ENCODE measurements at regions not wholly inside any gene's neighbourhood (a gene's known extent, or its start where the extent isn't known, plus 50 kb on each side); places are given as distances from the start of the nearest gene placed in this dataset.
A peak's percentile ranks its signal among the peaks of the same experiment; 100 is the strongest.

- no peak overlapping the region for H3K27ac ChIP-seq
- no peaks in the 10 kb centered on the region for H3K36me3 ChIP-seq
- H3K4me3 ChIP-seq = no peak overlapping the region
- DNase-seq (ENCODE audit: low read depth in 1 of 2, low spot score in 2 of 2) = no peak
- H3K4me1 ChIP-seq (replicated peaks) = no peaks in the 10 kb centered on the region
- no peaks in the 10 kb centered on the region for H3K9me3 ChIP-seq (replicated peaks)
- H3K27me3 ChIP-seq (replicated peaks) = no peaks in the 10 kb centered on the region
Observed at GRCh38 chr3:117977504-117978228, 1057.0 kb downstream of the IGSF11 start.

GRCh38 chr3:117979466-117979865 lies 1055.2 kb downstream of the IGSF11 start:
- H3K4me1 ChIP-seq (replicated peaks) = no peaks in the 10 kb centered on the region
- DNase-seq (ENCODE audit: low read depth in 1 of 2, low spot score in 2 of 2) = no peak

DNA sequence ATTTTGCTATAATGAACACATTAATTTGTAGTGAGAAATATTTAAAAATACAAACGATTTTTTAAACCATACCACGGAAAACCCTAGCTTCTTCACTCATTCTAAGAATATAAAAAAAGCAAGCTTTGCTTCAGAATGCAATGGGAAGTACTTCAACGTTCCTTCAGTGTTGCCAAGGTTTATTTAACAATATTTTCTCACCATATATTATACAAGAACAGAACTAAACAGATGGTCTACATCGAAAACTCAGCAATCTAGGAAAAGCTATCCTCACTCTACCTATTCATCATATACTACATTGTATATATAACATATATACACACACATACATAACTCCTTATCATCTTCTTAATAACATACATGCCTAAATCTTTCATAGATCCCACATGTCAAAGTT lies 1047.4 kb downstream of the IGSF11 start:
- H3K36me3 ChIP-seq = no peaks in the 10 kb centered on the region
- H3K9me3 ChIP-seq (replicated peaks) = no peaks in the 10 kb centered on the region
- H3K4me1 ChIP-seq (replicated peaks) = no peaks in the 10 kb centered on the region
- no peak overlapping the region for H3K27ac ChIP-seq
- DNase-seq (ENCODE audit: low read depth in 1 of 2, low spot score in 2 of 2) = no peak
- no peak overlapping the region for H3K4me3 ChIP-seq
- no peaks in the 10 kb centered on the region for H3K27me3 ChIP-seq (replicated peaks)

More at GRCh38 chr3:117979466-117979865, 1055.2 kb downstream of the IGSF11 start:
- Histone ChIP-seq H3K36me3 (no peaks in the 10 kb centered on the region), H3K27ac (no peak overlapping the region), H3K9me3 (replicated peaks) (no peaks in the 10 kb centered on the region), H3K4me3 (no peak overlapping the region), H3K27me3 (replicated peaks) (no peaks in the 10 kb centered on the region)

GRCh38 chr3:117989982-117990381 lies 1044.7 kb downstream of the IGSF11 start:
- no peak overlapping the region for H3K27ac ChIP-seq
- no peaks in the 10 kb centered on the region for H3K4me1 ChIP-seq (replicated peaks)
- no peak for DNase-seq (ENCODE audit: low read depth in 1 of 2, low spot score in 2 of 2)
- no peaks in the 10 kb centered on the region; the same call in 1 of the 2 replicates for H3K27me3 ChIP-seq (replicated peaks)
- no peaks in the 10 kb centered on the region for H3K9me3 ChIP-seq (replicated peaks)
- no peak overlapping the region for H3K4me3 ChIP-seq
- H3K36me3 ChIP-seq = no peaks in the 10 kb centered on the region

GRCh38 chr3:117990627-117991026 lies 1044.0 kb downstream of the IGSF11 start:
- Histone ChIP-seq H3K36me3 (no peaks in the 10 kb centered on the region), H3K27me3 (replicated peaks) (peaks cover 2% of the 10 kb centered on the region), H3K4me1 (replicated peaks) (no peaks in the 10 kb centered on the region), H3K9me3 (replicated peaks) (no peaks in the 10 kb centered on the region), H3K4me3 (no peak overlapping the region), H3K27ac (no peak overlapping the region)
- DNase-seq (ENCODE audit: low read depth in 1 of 2, low spot score in 2 of 2) = no peak

- no peak for DNase-seq (ENCODE audit: low read depth in 1 of 2, low spot score in 2 of 2)
- Histone ChIP-seq H3K4me3 (no peak overlapping the region), H3K27ac (no peak overlapping the region)
Observed at GRCh38 chr3:117995842-117996437, 1038.7 kb downstream of the IGSF11 start.

GRCh38 chr3:117997201-117998049 lies 1037.2 kb downstream of the IGSF11 start:
- peaks cover 6% of the 10 kb centered on the region for H3K4me1 ChIP-seq (replicated peaks)
- H3K27ac ChIP-seq = no peak overlapping the region
- peak; percentile 54 to 62 for DNase-seq (ENCODE audit: low read depth in 1 of 2, low spot score in 2 of 2)
- peaks cover 12% of the 10 kb centered on the region for H3K27me3 ChIP-seq (replicated peaks)
- H3K36me3 ChIP-seq = no peaks in the 10 kb centered on the region
- peak overlapping the region; percentile 11; the same call in 1 of the 2 replicates for H3K4me3 ChIP-seq
- no peaks in the 10 kb centered on the region for H3K9me3 ChIP-seq (replicated peaks)

More at GRCh38 chr3:117995842-117996437, 1038.7 kb downstream of the IGSF11 start:
- Histone ChIP-seq H3K9me3 (replicated peaks) (no peaks in the 10 kb centered on the region), H3K4me1 (replicated peaks) (peaks cover 6% of the 10 kb centered on the region), H3K36me3 (no peaks in the 10 kb centered on the region), H3K27me3 (replicated peaks) (peaks cover 12% of the 10 kb centered on the region)

DNA sequence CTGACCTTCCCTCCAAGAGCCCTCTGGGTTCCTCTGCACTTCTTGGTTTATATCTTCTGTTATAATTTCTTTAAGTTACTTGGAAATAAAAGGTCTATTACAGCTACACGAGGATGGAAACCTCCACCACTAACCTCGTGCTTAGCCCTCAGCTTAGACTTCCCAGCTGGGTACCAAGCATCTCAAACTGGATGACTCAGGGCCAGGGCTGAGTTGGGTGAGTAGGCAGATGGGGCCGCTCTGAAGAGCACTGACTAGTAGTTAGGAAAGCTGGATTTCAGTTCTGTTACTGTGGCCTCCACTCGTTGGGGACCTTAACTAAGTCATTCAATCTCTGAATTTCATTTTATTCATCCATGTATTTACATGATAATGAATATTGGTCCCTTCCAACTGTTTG lies 1036.6 kb downstream of the IGSF11 start:
- H3K36me3 ChIP-seq = no peaks in the 10 kb centered on the region
- peaks cover 6% of the 10 kb centered on the region for H3K4me1 ChIP-seq (replicated peaks)
- no peak overlapping the region for H3K4me3 ChIP-seq
- no peaks in the 10 kb centered on the region for H3K9me3 ChIP-seq (replicated peaks)
- peaks cover 12% of the 10 kb centered on the region for H3K27me3 ChIP-seq (replicated peaks)
- no peak for DNase-seq (ENCODE audit: low read depth in 1 of 2, low spot score in 2 of 2)
- no peak overlapping the region for H3K27ac ChIP-seq

- H3K27ac ChIP-seq = no peak overlapping the region
- DNase-seq (ENCODE audit: low read depth in 1 of 2, low spot score in 2 of 2) = no peak
- peaks cover 12% of the 10 kb centered on the region for H3K27me3 ChIP-seq (replicated peaks)
- H3K9me3 ChIP-seq (replicated peaks) = no peaks in the 10 kb centered on the region
- H3K4me3 ChIP-seq = no peak overlapping the region
- H3K4me1 ChIP-seq (replicated peaks) = peaks cover 6% of the 10 kb centered on the region
- no peaks in the 10 kb centered on the region for H3K36me3 ChIP-seq
Observed at GRCh38 chr3:118000219-118000618, 1034.4 kb downstream of the IGSF11 start.

DNA sequence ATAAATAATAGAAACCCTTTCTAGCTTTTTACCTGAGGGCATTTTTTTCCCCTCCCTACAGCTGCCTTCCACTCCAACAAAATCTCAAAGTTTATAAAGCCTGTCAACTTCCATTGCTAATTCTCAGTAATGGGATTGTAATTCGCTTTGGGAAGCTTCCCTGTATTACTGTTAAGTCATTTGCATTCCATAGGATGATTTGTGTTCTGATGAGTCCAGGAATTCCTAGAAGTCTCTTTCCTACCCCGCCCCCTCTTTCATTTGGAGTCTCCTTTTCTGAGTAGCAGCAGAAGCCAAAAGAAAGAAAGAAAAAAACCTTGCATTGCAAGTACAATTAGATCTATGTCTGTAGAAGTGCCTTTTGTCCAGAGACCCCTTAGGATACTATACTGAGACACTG lies 1033.3 kb downstream of the IGSF11 start:
- Histone ChIP-seq H3K4me3 (no peak overlapping the region), H3K27ac (no peak overlapping the region), H3K36me3 (no peaks in the 10 kb centered on the region), H3K9me3 (replicated peaks) (no peaks in the 10 kb centered on the region), H3K27me3 (replicated peaks) (0 out of 2 replicates have a peak, but pooled peaks cover 5% of the 10 kb centered on the region), H3K4me1 (replicated peaks) (peaks cover 6% of the 10 kb centered on the region)
- no peak for DNase-seq (ENCODE audit: low read depth in 1 of 2, low spot score in 2 of 2)

DNA sequence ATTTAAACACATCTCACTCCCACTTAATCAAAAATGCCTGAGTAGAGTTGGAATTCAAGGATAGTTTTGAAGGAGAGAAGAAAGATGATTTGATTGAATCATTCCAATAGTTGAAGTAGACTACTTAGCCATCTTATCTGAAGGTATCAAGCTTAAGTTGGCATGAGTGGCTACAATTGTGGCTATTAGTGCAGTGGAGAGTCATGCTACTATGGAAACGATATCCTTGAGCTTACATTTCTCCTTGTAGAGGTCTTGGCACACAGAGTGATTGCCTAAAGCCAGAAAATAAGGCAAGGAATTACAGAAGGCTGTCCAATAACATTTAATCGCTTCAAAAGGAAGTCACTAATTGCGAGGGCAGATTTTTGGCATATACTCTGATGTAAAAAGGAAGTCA lies 1022.7 kb downstream of the IGSF11 start:
- DNase-seq (ENCODE audit: low read depth in 1 of 2, low spot score in 2 of 2) = no peak
- H3K4me3 ChIP-seq = no peak overlapping the region
- no peaks in the 10 kb centered on the region for H3K4me1 ChIP-seq (replicated peaks)
- no peaks in the 10 kb centered on the region for H3K36me3 ChIP-seq
- H3K27me3 ChIP-seq (replicated peaks) = no peaks in the 10 kb centered on the region
- H3K9me3 ChIP-seq (replicated peaks) = no peaks in the 10 kb centered on the region
- H3K27ac ChIP-seq = no peak overlapping the region

GRCh38 chr3:118029049-118029448 lies 1005.6 kb downstream of the IGSF11 start:
- H3K9me3 ChIP-seq (replicated peaks) = no peaks in the 10 kb centered on the region; the same call in 1 of the 2 replicates

GRCh38 chr3:118036215-118036614 lies 998.4 kb downstream of the IGSF11 start:
- no peaks in the 10 kb centered on the region for H3K27me3 ChIP-seq (replicated peaks)
- H3K4me3 ChIP-seq = no peak overlapping the region
- H3K27ac ChIP-seq = no peak overlapping the region
- H3K36me3 ChIP-seq = no peaks in the 10 kb centered on the region
- no peaks in the 10 kb centered on the region for H3K4me1 ChIP-seq (replicated peaks)
- no peaks in the 10 kb centered on the region for H3K9me3 ChIP-seq (replicated peaks)
- DNase-seq (ENCODE audit: low read depth in 1 of 2, low spot score in 2 of 2) = no peak

More at GRCh38 chr3:118029049-118029448, 1005.6 kb downstream of the IGSF11 start:
- H3K27me3 ChIP-seq (replicated peaks) = no peaks in the 10 kb centered on the region
- H3K27ac ChIP-seq = no peak overlapping the region
- no peak overlapping the region for H3K4me3 ChIP-seq
- DNase-seq (ENCODE audit: low read depth in 1 of 2, low spot score in 2 of 2) = no peak
- no peaks in the 10 kb centered on the region for H3K4me1 ChIP-seq (replicated peaks)
- no peaks in the 10 kb centered on the region for H3K36me3 ChIP-seq

- Histone ChIP-seq H3K36me3 (no peaks in the 10 kb centered on the region), H3K4me1 (replicated peaks) (no peaks in the 10 kb centered on the region), H3K4me3 (no peak overlapping the region), H3K27me3 (replicated peaks) (no peaks in the 10 kb centered on the region), H3K27ac (no peak overlapping the region), H3K9me3 (replicated peaks) (no peaks in the 10 kb centered on the region)
- no peak for DNase-seq (ENCODE audit: low read depth in 1 of 2, low spot score in 2 of 2)
Observed at GRCh38 chr3:118055381-118055780, 979.3 kb downstream of the IGSF11 start.
